Adrenal gland (tissue), 9 donors: ENCODE measurements at regions not wholly inside any gene's neighbourhood (a gene's known extent, or its start where the extent isn't known, plus 50 kb on each side); places are given as distances from the start of the nearest gene placed in this dataset.

Source experiments
- DNase-seq, 7 donors: peaks; one replicate each; pipeline ENCODE4 v3.0.0-alpha.2; 2019 to 2020
- H3K27ac ChIP-seq, 5 donors: fragments of 200-600 bp; sonication (generic) in 4 of 5; 1 replicate in 3 of 5; 2 replicates in 2 of 5; pipeline versions ENCODE4 v1.5.1 to v1.8.0; 2016 to 2020; ENCODE audit warnings: mild to moderate bottlenecking in 1 of 5
- H3K27me3 ChIP-seq: fragments of 200-600 bp; 2 replicates; pipeline ENCODE4 v1.8.0; 2021
- H3K36me3 ChIP-seq, 2 donors: fragments of 200-600 bp; replicated peaks in 1 of 2; 1 replicate in 1 of 2; 2 replicates in 1 of 2; pipeline versions ENCODE4 v1.5.1 to v1.8.0; 2018 to 2022
- H3K4me1 ChIP-seq, 2 donors: fragments of 200-600 bp; replicated peaks in 1 of 2; 1 replicate in 1 of 2; 2 replicates in 1 of 2; pipeline versions ENCODE4 v1.5.1 to v1.8.0; 2018 to 2021
- H3K4me3 ChIP-seq, 4 donors: fragments of 200-600 bp; sonication (generic) in 3 of 4; one replicate each; pipeline ENCODE4 v1.5.1; 2016 to 2018
- H3K9me3 ChIP-seq, 3 donors: fragments of 200-600 bp; sonication (generic) in 1 of 3; replicated peaks in 1 of 3; 1 replicate in 2 of 3; 2 replicates in 1 of 3; pipeline versions ENCODE4 v1.5.1 to v1.8.0; 2016 to 2021
- CTCF ChIP-seq, 6 experiments: fragments of 450-650 bp in 4 of 6; fragments of 200-600 bp in 2 of 6; sonication (generic) in 1 of 6; IDR thresholded peaks; 1 replicate in 5 of 6; 2 replicates in 1 of 6; pipeline versions ENCODE4 v1.5.1 to v1.8.0; 2016 to 2021; ENCODE audit warnings: antibody characterized with exemption in 6 of 6, mild to moderate bottlenecking in 2 of 6, moderate library complexity in 1 of 6
- POLR2A ChIP-seq, 2 donors: fragments of 450-650 bp; IDR thresholded peaks; one replicate each; pipeline ENCODE4 v1.6.1; 2017; ENCODE audit warnings: antibody characterized with exemption in 2 of 2, mild to moderate bottlenecking in 2 of 2, moderate library complexity in 1 of 2
- WGBS, 4 donors: extraction: QIAGEN DNeasy Blood & Tissue Kit in 2 of 4; methylation state at CpG; one replicate each; pipeline versions ENCODE4 v1.1.5 to v1.1.7; 2013 to 2017; 5-methylcytosine and 5-hydroxymethylcytosine counted together
- intact Hi-C, 2 donors: fragments of 100-400 bp; cut with DNase I; formaldehyde crosslinking; loops; one replicate each; pipeline versions ENCODE4 v1.14.1 to v1.15.0; 2022 to 2023
- donor health status: healthy with polysubstance abuse.
- donor health status: Bipolar disorder and iron deficiency.
- donor health status: DM: yes; HTN: yes; CAD: no.
- donor health status: DM: no; HTN: no; CAD: no.
- donor health status: DM: no; HTN: no; CAD: no.

- Histone ChIP-seq H3K27ac (no peak overlapping the region), H3K9me3 (no peaks in the 10 kb centered on the region), H3K4me1 (no peaks in the 10 kb centered on the region), H3K36me3 (no peaks in the 10 kb centered on the region), H3K4me3 (no peak overlapping the region), H3K27me3 (no peaks in the 10 kb centered on the region)
- DNase-seq = no peak
- no peak for TF ChIP-seq CTCF (IDR thresholded peaks at IDR 0.05)
- intact Hi-C loops = no loop called here
These were observed 70.9 kb upstream of the UFL1 start for GRCh38 chr6:96450770-96451130.

- WGBS, 4 donors = 66 to 73% (median 72%) methylated on average over 4 of the region's 4 CpGs
- Histone ChIP-seq H3K27ac (no peak overlapping the region), H3K36me3 (no peaks in the 10 kb centered on the region), H3K27me3 (no peaks in the 10 kb centered on the region), H3K9me3 (no peaks in the 10 kb centered on the region), H3K4me3 (no peak overlapping the region), H3K4me1 (no peaks in the 10 kb centered on the region)
- intact Hi-C loops = no loop called here
- no peak for DNase-seq
- TF ChIP-seq POLR2A (IDR thresholded peaks at IDR 0.05) = no peak
- no peak for TF ChIP-seq CTCF (IDR thresholded peaks at IDR 0.05)
These were observed 62.8 kb upstream of the UFL1 start for GRCh38 chr6:96458771-96459170.

- WGBS, 4 donors = 90 to 94% (median 91%) methylated on average over 6 of the region's 6 CpGs
- no peaks in the 10 kb centered on the region for H3K36me3 ChIP-seq
These were observed 61.4 kb upstream of the UFL1 start for GRCh38 chr6:96460052-96460700.

GRCh38 chr6:96465321-96465903 is 56.2 kb upstream of the UFL1 start:
- 76 to 87% (median 83%) methylated on average over 3 of the region's 3 CpGs for WGBS, 4 donors
- Histone ChIP-seq H3K9me3 (no peaks in the 10 kb centered on the region), H3K4me3 (no peak overlapping the region), H3K4me1 (peaks cover 0 to 6% of the 10 kb centered on the region in 2 donors), H3K27ac (no peak overlapping the region), H3K27me3 (no peaks in the 10 kb centered on the region), H3K36me3 (no peaks in the 10 kb centered on the region)
- DNase-seq = no peak
- TF ChIP-seq POLR2A (IDR thresholded peaks at IDR 0.05) (no peak), CTCF (IDR thresholded peaks at IDR 0.05) (no peak)
- intact Hi-C loops = no loop called here

More at GRCh38 chr6:96460052-96460700, 61.4 kb upstream of the UFL1 start:
- no peak overlapping the region for H3K4me3 ChIP-seq
- DNase-seq = no peak
- H3K27ac ChIP-seq = no peak overlapping the region
- TF ChIP-seq CTCF (IDR thresholded peaks at IDR 0.05) = no peak
- TF ChIP-seq POLR2A (IDR thresholded peaks at IDR 0.05) = no peak
- intact Hi-C loops = no loop called here
- no peaks in the 10 kb centered on the region for H3K27me3 ChIP-seq
- H3K9me3 ChIP-seq = no peaks in the 10 kb centered on the region
- H3K4me1 ChIP-seq = no peaks in the 10 kb centered on the region
